HepG2 (cell line): ENCODE measurements at regions not wholly inside any gene's neighbourhood (a gene's known extent, or its start where the extent isn't known, plus 50 kb on each side); places are given as distances from the start of the nearest gene placed in this dataset.

Experiments used
- ATAC-seq: fragments of 200-7000 bp; cut with Tn5 transposase; 3 replicates; pipeline ENCODE4 v1.9.1; 2020; ENCODE audit warnings: mild to moderate bottlenecking, moderate library complexity
- BruUV-seq: library from RNA; stranded (reverse); fragments of 400-500 nt; replicated peaks from 2 replicates; lab custom pipeline; 2021; lab: Mats Ljungman, UMichigan
- CTCF ChIA-PET: fragments of 300-600 bp; formaldehyde crosslinking; extraction: SDS; loops from one replicate; lab custom pipeline; 2021; ENCODE audit warnings: low total read pairs, inconsistent platforms, low intra/inter-chr PET ratio; lab: Yijun Ruan, JAX
- POLR2A ChIA-PET: fragments of 350-600 bp; sonication (Branson Sonifier 250); formaldehyde crosslinking; loops from one replicate; lab custom pipeline; 2020; ENCODE audit warnings: antibody characterized with exemption, inconsistent platforms; lab: Yijun Ruan, JAX
- DNase-seq: peaks from one replicate; pipeline ENCODE4 v3.0.0-alpha.2; 2015; ENCODE audit warnings: low spot score
- FAIRE-seq: peaks from 3 replicates; lab custom pipeline; 2011; peaks lifted over from hg19 to GRCh38; lab: Jason Lieb, UNC
- H2AFZ ChIP-seq: one replicate; pipeline ENCODE4 v1.6.1; 2011; ENCODE audit warnings: low read length, inconsistent platforms
- H3K27ac ChIP-seq: fragments of 300-600 bp; 3 replicates; pipeline ENCODE4 v1.8.0; 2011; ENCODE audit warnings: mixed run types, mild to moderate bottlenecking, mixed read lengths, low read length, inconsistent platforms; ENCODE audit not compliant: insufficient read depth; ENCODE audit errors: extremely low read length
- H3K27me3 ChIP-seq, 2 experiments: fragments of 200-600 bp in 1 of 2; 2 replicates in 1 of 2; 3 replicates in 1 of 2; pipeline versions ENCODE4 v1.6.0 to v1.8.0; 2011; ENCODE audit warnings: low read length in 2 of 2, mild to moderate bottlenecking in 2 of 2, moderate library complexity in 2 of 2, inconsistent platforms in 1 of 2; ENCODE audit not compliant: insufficient read depth in 2 of 2, control insufficient read depth in 1 of 2
- H3K36me3 ChIP-seq, 2 experiments: fragments of 200-600 bp in 1 of 2; replicated peaks in 1 of 2; 2 replicates in 1 of 2; 3 replicates in 1 of 2; pipeline versions ENCODE4 v1.5.1 to v1.8.0; 2011; ENCODE audit warnings: low read length in 2 of 2, inconsistent platforms in 1 of 2; ENCODE audit not compliant: insufficient read depth in 2 of 2, control insufficient read depth in 1 of 2
- H3K4me1 ChIP-seq: 2 replicates; pipeline ENCODE4 v1.5.1; 2012; ENCODE audit warnings: low read length, inconsistent platforms; ENCODE audit not compliant: insufficient read depth
- H3K4me2 ChIP-seq: 2 replicates; pipeline ENCODE4 v1.6.0; 2011; ENCODE audit warnings: low read depth, low read length, inconsistent platforms
- H3K4me3 ChIP-seq, 3 experiments: fragments of 200-600 bp in 1 of 3; sonication (generic), shearing (Covaris generic) in 1 of 3; replicated peaks in 1 of 3; 2 replicates each; pipeline ENCODE4 v1.5.1; 2011 to 2016; ENCODE audit warnings: low read length in 3 of 3, inconsistent platforms in 2 of 3, low read depth in 2 of 3, mild to moderate bottlenecking in 2 of 3, control low read depth in 1 of 3, mixed read lengths in 1 of 3; ENCODE audit not compliant: insufficient read depth in 1 of 3
- H3K79me2 ChIP-seq: one replicate; pipeline ENCODE4 v1.6.1; 2011; ENCODE audit warnings: low read length, inconsistent platforms; ENCODE audit not compliant: insufficient read depth
- H3K9ac ChIP-seq: 2 replicates; pipeline ENCODE4 v1.6.0; 2011; ENCODE audit warnings: mild to moderate bottlenecking, low read depth, low read length, inconsistent platforms; ENCODE audit not compliant: insufficient read depth
- H3K9me3 ChIP-seq: 2 replicates; pipeline ENCODE4 v1.5.1; 2012; ENCODE audit warnings: mild to moderate bottlenecking, low read length
- H4K20me1 ChIP-seq: 2 replicates; pipeline ENCODE4 v1.6.0; 2011; ENCODE audit warnings: inconsistent platforms, mild to moderate bottlenecking, low read length, moderate library complexity; ENCODE audit not compliant: insufficient read depth
- POLR2A ChIP-seq, 2 experiments: IDR thresholded peaks; 2 replicates each; pipeline ENCODE4 v1.6.1; 2011; ENCODE audit warnings: low read depth in 2 of 2, low read length in 2 of 2, mild to moderate bottlenecking in 1 of 2, moderate library complexity in 1 of 2; ENCODE audit not compliant: insufficient read depth in 1 of 2
- RBFOX2 ChIP-seq: fragments of 200-400 bp; formaldehyde crosslinking; IDR thresholded peaks from 2 replicates; pipeline ENCODE4 v1.6.1; 2017; ENCODE audit warnings: low read depth, mild to moderate bottlenecking, low read length
- TBL1XR1 ChIP-seq: fragments of 150-350 bp; IDR thresholded peaks from 2 replicates; pipeline ENCODE4 v1.6.1; 2014; ENCODE audit warnings: borderline replicate concordance, low read length; ENCODE audit not compliant: partially characterized antibody
- ZFP1 ChIP-seq: IDR thresholded peaks from 2 replicates; pipeline ENCODE4 v1.6.1; 2016
- ZNF101 ChIP-seq: sonication (generic); formaldehyde crosslinking; IDR thresholded peaks from 2 replicates; pipeline ENCODE4 v1.4.0; 2020; ENCODE audit warnings: mild to moderate bottlenecking, low read depth, missing genetic modification reagents, borderline replicate concordance
- ZNF260 ChIP-seq: sonication (generic); formaldehyde crosslinking; IDR thresholded peaks from 2 replicates; pipeline ENCODE4 v1.4.0; 2020; ENCODE audit warnings: missing genetic modification reagents, low read depth, mild to moderate bottlenecking, borderline replicate concordance
- WGBS: methylation state at CpG from one replicate; pipeline ENCODE4 v1.1.6; 2017; ENCODE audit warnings: low lambda C conversion rate; 5-methylcytosine and 5-hydroxymethylcytosine counted together
- in situ Hi-C: cut with HindIII; loops from 2 replicates; pipeline ENCODE4 v1.10.0; 2017; ENCODE audit warnings: low pct_unique_long_range_greater_than_20kb; ENCODE audit not compliant: extremely low pct_ligation_motif_present
- intact Hi-C: fragments of 100-400 bp; cut with micrococcal nuclease; formaldehyde crosslinking; loops from one replicate; pipeline ENCODE4 v1.10.0; 2022; ENCODE audit not compliant: unreplicated experiment
- TF ChIP-seq, protein P1 (sequence below): sonication (generic); formaldehyde crosslinking; IDR thresholded peaks from 2 replicates; pipeline ENCODE4 v1.8.0; 2022; ENCODE audit warnings: mild to moderate bottlenecking, missing genetic modification reagents; ENCODE audit not compliant: insufficient replicate concordance

DNA sequence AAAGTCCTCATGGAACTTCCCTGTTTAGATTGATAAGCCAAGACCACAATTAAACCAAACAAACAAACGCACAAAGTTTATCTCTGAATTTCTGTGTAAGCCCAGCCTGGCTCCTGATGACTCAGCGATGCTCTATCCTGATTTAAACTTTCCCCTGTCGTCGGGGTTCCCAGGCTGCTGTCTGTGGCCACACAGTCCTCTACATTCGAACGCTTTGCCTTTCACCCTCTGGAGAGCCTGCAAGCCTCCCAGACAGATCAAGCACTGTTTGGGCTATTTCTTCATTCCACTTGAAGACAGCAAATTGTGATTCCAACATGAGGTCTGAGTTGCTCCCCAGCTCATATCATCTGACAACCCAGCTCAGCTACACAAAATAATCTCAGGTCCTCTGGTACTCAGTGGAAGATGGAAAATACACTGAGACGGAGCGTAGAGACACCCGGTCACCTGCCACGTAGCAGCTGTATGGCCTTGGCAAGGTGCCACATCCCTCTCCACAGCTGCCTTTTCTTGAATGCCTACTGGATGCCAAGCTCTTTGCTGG, 51.2 kb downstream of the CYRIA start:
- WGBS: 26% methylated on average over 10 of the region's 10 CpGs
- Histone ChIP-seq H3K9me3 (no peaks in the 10 kb centered on the region), H3K4me1 (no peaks in the 10 kb centered on the region), H3K9ac (no peak overlapping the region)
- intact Hi-C loops: no loop called here
- POLR2A ChIA-PET: no interaction called here
- no TSS peak for BruUV-seq
- TF ChIP-seq ZFP1 (CRISPR knock-in tag): no peak
- TF ChIP-seq ZNF260 (CRISPR knock-in tag): no peak
- TF ChIP-seq TBL1XR1: no peak
- TF ChIP-seq POLR2A (IDR thresholded peaks at IDR 0.05; ENCODE audit: insufficient read depth in 1 of 2, low read depth in 2 of 2, low read length in 2 of 2): no peak
- TF ChIP-seq, protein P1, sequence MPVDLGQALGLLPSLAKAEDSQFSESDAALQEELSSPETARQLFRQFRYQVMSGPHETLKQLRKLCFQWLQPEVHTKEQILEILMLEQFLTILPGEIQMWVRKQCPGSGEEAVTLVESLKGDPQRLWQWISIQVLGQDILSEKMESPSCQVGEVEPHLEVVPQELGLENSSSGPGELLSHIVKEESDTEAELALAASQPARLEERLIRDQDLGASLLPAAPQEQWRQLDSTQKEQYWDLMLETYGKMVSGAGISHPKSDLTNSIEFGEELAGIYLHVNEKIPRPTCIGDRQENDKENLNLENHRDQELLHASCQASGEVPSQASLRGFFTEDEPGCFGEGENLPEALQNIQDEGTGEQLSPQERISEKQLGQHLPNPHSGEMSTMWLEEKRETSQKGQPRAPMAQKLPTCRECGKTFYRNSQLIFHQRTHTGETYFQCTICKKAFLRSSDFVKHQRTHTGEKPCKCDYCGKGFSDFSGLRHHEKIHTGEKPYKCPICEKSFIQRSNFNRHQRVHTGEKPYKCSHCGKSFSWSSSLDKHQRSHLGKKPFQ (CRISPR knock-in tag): no peak
- TF ChIP-seq RBFOX2: no peak
- no peak for TF ChIP-seq ZNF101 (CRISPR knock-in tag)
- TF ChIP-seq, all 625 proteins: peak for 0
- DNase-seq: no peak
- no peak overlapping the region for H2AFZ ChIP-seq
- no peak for FAIRE-seq
- ATAC-seq: no peak
- H3K79me2 ChIP-seq: no peaks in the 10 kb centered on the region
- no peak overlapping the region for H3K4me3 ChIP-seq
- no peaks in the 10 kb centered on the region for H3K36me3 ChIP-seq
- H3K27me3 ChIP-seq: no peaks in the 10 kb centered on the region; a peak in 3 of 5 replicates
- in situ Hi-C loops: loop anchor here (5.0 kb wide), 1 partner anchor 143 kb away; no protein-coding TSS in a partner anchor
- no peak overlapping the region for H3K27ac ChIP-seq
- H4K20me1 ChIP-seq: no peaks in the 10 kb centered on the region
- no peak overlapping the region for H3K4me2 ChIP-seq
- CTCF ChIA-PET: interaction anchor here (1.6 kb wide), 1 partner anchor 143 kb away, joined by 23 read pairs; no protein-coding TSS in a partner anchor
